ENCODE measurements at regions not wholly inside any gene's neighbourhood (a gene's known extent, or its start where the extent isn't known, plus 50 kb on each side); places are given as distances from the start of the nearest gene placed in this dataset.

DNA sequence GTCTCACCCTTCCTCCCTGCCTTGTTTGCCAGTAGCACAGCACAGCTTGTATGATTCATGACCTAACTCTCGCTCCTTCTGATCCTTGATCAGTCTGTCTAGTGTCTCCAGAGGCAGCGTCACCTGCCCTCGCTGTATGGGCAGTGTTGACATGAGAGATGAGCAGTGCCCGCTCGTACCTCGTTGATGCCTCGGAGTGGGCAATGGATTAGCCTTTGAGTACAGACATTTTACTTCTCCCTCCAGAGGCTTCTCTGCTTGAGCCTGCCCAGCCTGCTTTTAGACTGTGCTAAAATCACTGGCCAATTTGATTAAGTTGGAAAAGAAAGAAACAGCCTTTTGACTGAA lies 569.0 kb downstream of the NTRK3 start:
- TF ChIP-seq, protein P1, sequence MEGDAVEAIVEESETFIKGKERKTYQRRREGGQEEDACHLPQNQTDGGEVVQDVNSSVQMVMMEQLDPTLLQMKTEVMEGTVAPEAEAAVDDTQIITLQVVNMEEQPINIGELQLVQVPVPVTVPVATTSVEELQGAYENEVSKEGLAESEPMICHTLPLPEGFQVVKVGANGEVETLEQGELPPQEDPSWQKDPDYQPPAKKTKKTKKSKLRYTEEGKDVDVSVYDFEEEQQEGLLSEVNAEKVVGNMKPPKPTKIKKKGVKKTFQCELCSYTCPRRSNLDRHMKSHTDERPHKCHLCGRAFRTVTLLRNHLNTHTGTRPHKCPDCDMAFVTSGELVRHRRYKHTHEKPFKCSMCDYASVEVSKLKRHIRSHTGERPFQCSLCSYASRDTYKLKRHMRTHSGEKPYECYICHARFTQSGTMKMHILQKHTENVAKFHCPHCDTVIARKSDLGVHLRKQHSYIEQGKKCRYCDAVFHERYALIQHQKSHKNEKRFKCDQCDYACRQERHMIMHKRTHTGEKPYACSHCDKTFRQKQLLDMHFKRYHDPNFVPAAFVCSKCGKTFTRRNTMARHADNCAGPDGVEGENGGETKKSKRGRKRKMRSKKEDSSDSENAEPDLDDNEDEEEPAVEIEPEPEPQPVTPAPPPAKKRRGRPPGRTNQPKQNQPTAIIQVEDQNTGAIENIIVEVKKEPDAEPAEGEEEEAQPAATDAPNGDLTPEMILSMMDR (conservative IDR thresholded peaks at IDR 0.05; ENCODE audit: low read length) = no peak
- TF ChIP-seq EZH2phosphoT487 (IDR thresholded peaks at IDR 0.05; ENCODE audit: borderline replicate concordance, low read depth, low read length) = no peak

Data from OCI-LY7 (cell line).